ENCODE measurements at regions not wholly inside any gene's neighbourhood (a gene's known extent, or its start where the extent isn't known, plus 50 kb on each side); places are given as distances from the start of the nearest gene placed in this dataset.

DNA sequence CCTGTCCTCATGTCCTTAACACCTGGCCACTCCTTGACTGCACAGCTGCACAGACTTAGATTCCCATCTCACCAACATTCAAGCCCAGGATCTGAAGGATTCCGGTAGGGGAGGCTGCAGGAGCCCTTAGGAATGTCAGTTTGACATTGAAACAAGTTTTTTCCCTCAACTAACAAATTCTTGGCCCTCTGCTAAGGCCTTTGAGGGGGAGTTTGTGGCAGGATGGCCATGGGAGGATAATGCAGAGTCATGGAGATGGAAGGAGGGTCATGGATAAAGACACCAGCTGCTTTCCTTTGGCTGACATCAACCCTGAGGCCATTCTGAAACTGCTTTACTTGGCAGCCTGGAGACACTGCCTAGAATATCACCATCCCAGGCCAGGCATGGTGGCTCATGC lies 63.4 kb upstream of the PPP2R5A start:
- TF ChIP-seq, protein P1, sequence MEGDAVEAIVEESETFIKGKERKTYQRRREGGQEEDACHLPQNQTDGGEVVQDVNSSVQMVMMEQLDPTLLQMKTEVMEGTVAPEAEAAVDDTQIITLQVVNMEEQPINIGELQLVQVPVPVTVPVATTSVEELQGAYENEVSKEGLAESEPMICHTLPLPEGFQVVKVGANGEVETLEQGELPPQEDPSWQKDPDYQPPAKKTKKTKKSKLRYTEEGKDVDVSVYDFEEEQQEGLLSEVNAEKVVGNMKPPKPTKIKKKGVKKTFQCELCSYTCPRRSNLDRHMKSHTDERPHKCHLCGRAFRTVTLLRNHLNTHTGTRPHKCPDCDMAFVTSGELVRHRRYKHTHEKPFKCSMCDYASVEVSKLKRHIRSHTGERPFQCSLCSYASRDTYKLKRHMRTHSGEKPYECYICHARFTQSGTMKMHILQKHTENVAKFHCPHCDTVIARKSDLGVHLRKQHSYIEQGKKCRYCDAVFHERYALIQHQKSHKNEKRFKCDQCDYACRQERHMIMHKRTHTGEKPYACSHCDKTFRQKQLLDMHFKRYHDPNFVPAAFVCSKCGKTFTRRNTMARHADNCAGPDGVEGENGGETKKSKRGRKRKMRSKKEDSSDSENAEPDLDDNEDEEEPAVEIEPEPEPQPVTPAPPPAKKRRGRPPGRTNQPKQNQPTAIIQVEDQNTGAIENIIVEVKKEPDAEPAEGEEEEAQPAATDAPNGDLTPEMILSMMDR (IDR thresholded peaks at IDR 0.05; ENCODE audit: low read depth, low read length), result no peak
- Histone ChIP-seq H3K27ac (ENCODE audit: low read depth, low read length) (no peak overlapping the region), H3K4me3 (ENCODE audit: low read depth, low read length) (no peak overlapping the region), H3K27me3 (ENCODE audit: control insufficient read depth, insufficient read depth, low read length) (peaks cover 4% of the 10 kb centered on the region), H3K9me3 (ENCODE audit: control insufficient read depth, insufficient read depth, low read length) (no peaks in the 10 kb centered on the region)
- POLR2A ChIA-PET, result no interaction called here
- CTCF ChIA-PET, result no interaction called here
- DNase-seq (ENCODE audit: low read depth, low spot score), result no peak

DNA sequence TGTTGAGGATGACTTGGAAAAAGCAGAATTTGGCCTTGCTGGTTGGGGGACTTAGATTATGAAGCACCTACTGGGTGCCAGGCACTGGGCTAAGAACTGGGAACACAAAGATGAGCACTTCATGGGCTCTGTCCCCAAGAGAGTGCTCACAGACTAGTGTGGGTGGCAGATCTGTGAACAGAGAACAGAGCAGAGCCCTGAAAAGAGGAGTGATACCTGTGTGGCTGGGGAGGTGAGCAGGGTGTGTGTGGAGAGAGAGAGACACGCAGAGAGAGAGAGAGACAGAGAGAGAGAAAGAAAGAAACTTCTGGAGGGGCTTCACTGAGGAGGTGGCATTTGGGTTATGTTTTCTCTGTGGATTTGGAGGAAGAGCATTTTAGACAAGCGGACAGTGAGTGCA lies 61.1 kb upstream of the PPP2R5A start:
- CTCF ChIA-PET, result no interaction called here
- TF ChIP-seq, protein P1 (IDR thresholded peaks at IDR 0.05; ENCODE audit: low read depth, low read length), result no peak
- Histone ChIP-seq H3K9me3 (ENCODE audit: control insufficient read depth, insufficient read depth, low read length) (no peaks in the 10 kb centered on the region), H3K27ac (ENCODE audit: low read depth, low read length) (no peak overlapping the region), H3K27me3 (ENCODE audit: control insufficient read depth, insufficient read depth, low read length) (peaks cover 4% of the 10 kb centered on the region), H3K4me3 (ENCODE audit: low read depth, low read length) (no peak overlapping the region)
- POLR2A ChIA-PET, result no interaction called here
- DNase-seq (ENCODE audit: low read depth, low spot score), result no peak

DNA sequence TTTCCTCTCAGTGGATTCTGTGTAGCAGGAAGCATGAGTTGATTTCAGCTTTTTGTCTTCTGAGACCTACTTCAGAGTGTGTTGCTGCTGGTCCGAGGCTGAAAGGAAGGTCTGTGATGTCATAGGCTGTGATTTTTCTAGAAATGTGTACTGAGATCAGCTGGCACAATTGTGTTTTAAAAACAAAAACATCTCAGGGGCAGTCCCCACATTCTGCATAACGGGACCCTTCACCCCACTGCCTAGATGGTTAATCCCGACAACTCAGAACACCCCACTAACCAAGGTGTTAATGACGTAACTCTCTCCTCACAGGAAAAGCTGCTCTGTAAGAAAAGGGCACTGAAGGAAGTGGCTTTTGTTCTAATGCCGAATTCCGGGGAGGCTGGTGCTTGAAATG lies 59.8 kb upstream of the PPP2R5A start:
- Histone ChIP-seq H3K9me3 (ENCODE audit: control insufficient read depth, insufficient read depth, low read length) (no peaks in the 10 kb centered on the region), H3K4me3 (ENCODE audit: low read depth, low read length) (no peak overlapping the region), H3K27me3 (ENCODE audit: control insufficient read depth, insufficient read depth, low read length) (peaks cover 4% of the 10 kb centered on the region), H3K27ac (ENCODE audit: low read depth, low read length) (no peak overlapping the region)
- TF ChIP-seq, protein P1 (IDR thresholded peaks at IDR 0.05; ENCODE audit: low read depth, low read length), result no peak
- ChIA-PET POLR2A (no interaction called here), CTCF (no interaction called here)
- no peak for DNase-seq (ENCODE audit: low read depth, low spot score)

DNA sequence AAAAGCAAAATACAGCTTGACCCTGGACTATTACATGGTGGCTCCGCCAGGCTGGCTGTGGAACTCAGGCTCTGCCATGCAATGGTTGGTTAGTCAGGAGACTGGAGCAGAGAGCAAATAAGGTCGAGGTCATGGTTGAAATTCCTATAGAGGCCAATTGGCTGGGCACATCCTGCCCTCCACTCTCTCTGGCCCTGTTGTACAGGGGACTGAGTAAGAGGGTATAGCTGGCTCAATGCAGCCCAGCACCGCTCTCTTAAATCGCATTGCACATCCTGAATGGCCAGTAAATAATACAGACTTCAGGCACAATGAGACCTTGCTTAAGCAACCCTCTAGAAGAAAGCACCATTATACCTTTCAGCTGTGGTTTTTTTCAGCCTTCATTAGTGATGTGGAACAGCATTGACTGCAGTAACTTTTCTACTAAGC lies 59.3 kb upstream of the PPP2R5A start:
- CTCF ChIA-PET, result no interaction called here
- no peak overlapping the region for H3K4me3 ChIP-seq (ENCODE audit: low read depth, low read length)
- POLR2A ChIA-PET, result no interaction called here
- H3K27ac ChIP-seq (ENCODE audit: low read depth, low read length), result no peak overlapping the region
- no peaks in the 10 kb centered on the region for H3K9me3 ChIP-seq (ENCODE audit: control insufficient read depth, insufficient read depth, low read length)
- peaks cover 4% of the 10 kb centered on the region for H3K27me3 ChIP-seq (ENCODE audit: control insufficient read depth, insufficient read depth, low read length)
- no peak for DNase-seq (ENCODE audit: low read depth, low spot score)
- TF ChIP-seq, protein P1 (IDR thresholded peaks at IDR 0.05; ENCODE audit: low read depth, low read length), result no peak

DNA sequence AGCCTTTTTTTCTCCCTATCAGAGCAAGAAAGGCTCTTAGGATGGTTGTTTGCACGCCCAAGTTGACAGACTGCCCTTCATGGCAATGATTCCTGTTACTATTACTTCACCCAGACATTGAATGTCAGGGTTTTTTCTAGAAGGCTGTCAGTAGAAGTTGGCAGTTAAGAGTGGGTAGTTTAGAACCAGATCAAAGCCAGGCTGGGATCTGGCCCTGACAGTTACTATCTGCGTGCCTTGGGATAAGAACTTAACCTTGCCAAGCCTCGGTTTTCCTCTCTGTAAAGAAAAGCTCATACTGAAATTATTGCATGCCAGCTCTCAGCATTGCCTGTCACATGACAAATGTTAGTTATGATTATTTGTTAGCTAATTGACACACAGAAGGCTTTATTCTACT lies 58.7 kb upstream of the PPP2R5A start:
- Histone ChIP-seq H3K27me3 (ENCODE audit: control insufficient read depth, insufficient read depth, low read length) (peaks cover 4% of the 10 kb centered on the region), H3K4me3 (ENCODE audit: low read depth, low read length) (no peak overlapping the region), H3K27ac (ENCODE audit: low read depth, low read length) (no peak overlapping the region), H3K9me3 (ENCODE audit: control insufficient read depth, insufficient read depth, low read length) (no peaks in the 10 kb centered on the region)
- TF ChIP-seq, protein P1 (IDR thresholded peaks at IDR 0.05; ENCODE audit: low read depth, low read length), result no peak
- ChIA-PET POLR2A (no interaction called here), CTCF (no interaction called here)
- no peak for DNase-seq (ENCODE audit: low read depth, low spot score)
